HG03571 (cell line): ENCODE measurements at regions not wholly inside any gene's neighbourhood (a gene's known extent, or its start where the extent isn't known, plus 50 kb on each side); places are given as distances from the start of the nearest gene placed in this dataset.
"Not testable (repeated sequence)": the region's sequence is repeated elsewhere in the genome, so short reads cannot be mapped to it uniquely, and the experiment has no call there.

Source experiments
- ATAC-seq: cut with Tn5 transposase; IDR thresholded peaks from one replicate; pipeline ENCODE4 v1.9.1; 2021; ENCODE audit not compliant: unreplicated experiment

DNA sequence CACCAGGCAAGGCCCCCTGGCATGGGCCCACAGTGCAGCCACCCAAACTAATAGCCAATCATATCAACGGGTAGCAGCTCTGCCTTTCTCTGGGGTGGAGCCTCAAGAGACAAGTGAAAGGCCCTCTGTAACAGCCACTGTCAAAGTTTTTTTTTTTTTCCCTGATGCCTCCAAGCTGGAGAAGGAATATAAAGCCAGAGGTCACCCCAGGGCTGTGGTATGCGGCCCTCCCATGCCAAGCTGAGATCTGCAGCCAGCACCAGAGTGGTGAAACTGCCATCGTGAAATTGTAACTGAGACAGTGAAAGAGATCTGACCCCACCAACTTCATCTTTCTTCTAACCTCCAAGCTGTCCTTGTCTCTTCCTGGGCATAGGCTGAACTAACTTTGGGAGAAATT is 407.0 kb downstream of the KLHL4 start:
- ATAC-seq, result no peak

DNA sequence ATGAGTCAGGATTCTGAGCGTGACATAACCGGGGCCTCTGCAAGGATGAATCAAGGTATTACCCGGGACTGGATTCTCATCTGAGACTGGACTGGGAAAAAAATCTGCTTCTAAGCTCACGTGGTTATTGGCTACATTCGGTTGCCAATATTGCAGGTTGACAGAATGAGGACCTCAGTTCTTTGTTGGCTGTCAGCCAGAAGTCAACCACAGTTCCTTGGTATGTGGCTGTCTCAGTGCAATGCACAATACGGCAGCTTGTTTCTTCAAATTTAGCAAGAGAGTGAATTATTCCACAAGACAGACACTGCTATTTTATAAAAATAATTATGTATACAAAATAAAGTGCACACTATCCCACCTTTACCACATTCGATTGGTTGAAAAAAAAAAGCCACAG is 424.2 kb downstream of the KLHL4 start:
- no peak for ATAC-seq

DNA sequence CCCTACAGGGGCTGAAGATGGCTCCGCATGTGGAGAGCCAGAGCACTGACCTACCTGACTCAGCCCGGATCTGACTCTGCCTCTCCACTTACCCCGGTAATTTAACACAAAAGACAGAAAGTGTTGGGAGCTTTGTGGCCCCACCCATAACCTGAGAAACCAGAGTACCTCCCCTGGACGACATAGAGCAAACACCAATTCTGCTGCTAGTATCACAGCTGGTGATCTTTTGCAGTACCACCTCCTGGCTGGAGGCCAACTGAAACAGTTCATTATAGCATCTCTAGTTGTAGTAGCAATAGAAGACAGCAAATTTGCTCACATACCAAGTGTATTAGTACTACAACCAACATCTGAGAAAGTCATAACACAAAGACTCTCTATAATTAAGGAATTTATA is 443.9 kb downstream of the KLHL4 start:
- no peak for ATAC-seq

DNA sequence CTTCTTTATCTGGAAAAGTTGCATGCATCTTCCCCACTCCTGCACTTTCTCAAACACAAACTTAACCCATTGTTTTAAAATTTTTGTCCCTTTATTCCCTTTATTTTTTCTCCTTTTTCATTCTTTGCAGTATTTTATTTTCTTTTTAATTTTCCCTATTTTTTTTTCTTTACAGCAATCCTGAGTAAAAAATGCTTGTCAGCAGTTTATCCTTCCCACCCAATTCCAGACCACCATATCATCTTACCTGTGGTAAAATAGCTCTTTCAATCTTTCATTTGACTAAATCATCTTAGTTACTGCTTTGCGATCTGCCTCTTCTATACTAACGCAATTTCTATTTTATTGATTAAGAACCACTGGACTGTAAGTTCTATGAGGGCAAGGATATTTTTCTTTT is 450.5 kb downstream of the KLHL4 start:
- ATAC-seq, result no peak

DNA sequence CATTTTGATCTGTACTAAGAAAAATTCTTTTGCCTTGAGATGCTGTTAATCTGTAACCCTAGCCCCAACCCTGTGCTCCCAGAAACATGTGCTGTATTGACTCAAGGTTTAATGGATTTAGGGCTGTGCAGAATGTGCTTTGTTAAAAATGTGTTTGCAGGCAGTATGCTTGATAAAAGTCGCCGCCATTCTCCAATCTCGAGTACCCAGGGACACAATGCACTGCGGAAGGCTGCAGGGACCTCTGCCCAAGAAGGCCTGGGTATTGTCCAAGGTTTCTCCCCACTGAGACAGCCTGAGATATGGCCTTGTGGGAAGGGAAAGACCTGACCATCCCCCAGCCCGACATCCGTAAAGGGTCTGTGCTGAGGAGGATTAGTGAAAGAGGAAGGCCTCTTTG is 454.5 kb downstream of the KLHL4 start:
- not testable (repeated sequence) for ATAC-seq

DNA sequence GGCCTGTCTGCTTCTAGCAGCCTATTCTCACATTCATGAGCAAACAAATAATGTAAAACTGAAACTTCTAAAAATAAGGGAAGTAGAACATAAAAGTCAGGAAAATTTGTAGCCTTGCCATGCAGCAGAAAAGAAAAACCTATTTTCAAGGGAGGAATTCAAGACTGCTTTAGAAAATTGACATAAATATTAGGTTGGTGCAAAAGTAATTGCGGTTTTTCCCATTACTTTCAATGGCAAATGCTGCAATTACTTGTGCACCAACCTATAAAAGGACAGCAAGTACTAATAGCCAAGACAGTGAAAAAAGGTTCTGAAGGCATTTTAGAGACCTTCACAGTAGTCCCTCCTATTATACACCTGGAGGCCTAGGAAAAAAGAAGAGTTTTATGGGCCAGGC is 457.8 kb downstream of the KLHL4 start:
- ATAC-seq, result no peak

DNA sequence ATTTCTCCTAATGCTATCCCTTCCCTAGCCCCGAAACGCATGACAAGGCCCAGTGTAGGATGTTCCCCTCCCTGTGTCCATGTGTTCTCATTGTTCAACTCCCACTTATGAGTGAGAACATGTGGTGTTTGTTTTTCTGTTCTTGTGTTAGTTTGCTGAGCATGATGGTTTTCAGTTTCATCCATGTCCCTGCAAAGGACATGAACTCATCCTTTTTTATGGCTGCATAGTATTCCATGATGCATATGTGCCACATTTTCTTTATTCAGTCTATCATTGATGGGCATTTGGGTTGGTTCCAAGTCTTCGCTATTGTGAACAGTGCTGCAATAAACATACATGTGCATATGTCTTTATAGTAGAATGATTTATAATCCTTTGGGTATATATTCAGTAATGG is 490.3 kb downstream of the KLHL4 start:
- ATAC-seq, result not testable (repeated sequence)

DNA sequence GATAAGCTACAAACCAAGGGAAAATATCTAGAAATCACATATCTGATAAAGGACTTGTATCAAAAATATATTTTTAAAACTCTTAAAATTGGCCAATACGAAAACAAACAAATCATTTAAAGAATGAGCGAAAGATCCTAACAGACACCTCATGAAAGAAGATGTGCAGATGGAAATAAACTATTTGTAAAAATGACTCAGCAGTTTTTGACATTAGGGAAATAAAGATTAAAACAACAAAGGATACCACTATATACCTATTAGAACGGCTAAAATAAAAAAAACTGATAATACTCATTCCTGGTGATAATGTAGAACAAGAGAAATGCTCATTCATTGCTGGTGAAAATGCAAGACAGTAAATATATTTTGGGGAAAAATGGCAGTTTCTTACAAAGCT is 506.4 kb downstream of the KLHL4 start:
- no peak for ATAC-seq

DNA sequence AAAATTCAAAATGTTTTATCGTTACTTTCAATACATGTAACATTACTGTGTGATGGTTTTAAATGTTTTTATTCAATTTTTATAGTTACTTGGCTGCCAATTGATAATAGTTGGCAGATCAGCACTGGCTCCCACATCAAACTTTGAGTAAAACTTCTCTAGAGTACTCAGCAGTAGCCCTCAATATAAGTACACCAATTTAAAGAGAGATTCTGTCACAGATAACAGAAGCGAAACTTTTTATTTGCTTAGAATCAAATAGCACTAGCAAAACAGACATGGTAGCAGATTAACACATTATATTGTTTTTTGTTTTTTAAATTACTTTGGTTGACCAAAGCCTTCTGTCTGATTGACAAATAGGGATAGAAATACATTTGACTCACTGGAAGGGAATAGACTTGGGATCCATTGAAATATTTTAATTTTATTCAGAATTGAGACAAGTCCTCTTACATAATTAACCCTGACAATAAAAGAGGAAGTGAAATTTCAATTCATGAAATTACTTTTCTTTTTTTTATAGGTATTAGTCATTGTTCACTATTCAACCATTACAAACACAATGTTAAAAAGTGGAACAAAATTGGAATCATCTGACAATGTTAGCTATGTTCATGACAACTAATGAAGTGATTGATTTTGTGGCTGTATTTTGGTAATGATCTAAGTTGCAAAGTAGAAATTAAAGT is 554.9 kb downstream of the KLHL4 start:
- no peak for ATAC-seq

DNA sequence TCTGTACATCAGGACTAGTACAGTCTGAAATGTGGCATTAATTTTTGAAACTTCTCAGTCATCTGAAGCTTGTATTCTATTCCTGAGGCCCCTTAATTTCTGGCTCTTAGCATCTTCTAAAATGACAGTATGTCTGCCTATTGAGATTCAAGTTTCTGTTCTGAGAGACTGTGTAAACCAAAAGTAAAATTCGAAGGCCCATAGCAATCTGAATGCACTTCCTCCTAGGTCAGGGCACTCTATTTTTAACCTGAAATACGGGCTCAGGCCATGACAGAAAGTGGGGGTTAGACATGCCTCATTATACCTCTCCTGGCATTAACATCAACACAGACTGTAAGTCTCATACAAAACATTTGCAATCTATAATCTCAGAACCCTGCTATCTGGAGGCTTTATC is 584.4 kb downstream of the KLHL4 start:
- ATAC-seq, result no peak

DNA sequence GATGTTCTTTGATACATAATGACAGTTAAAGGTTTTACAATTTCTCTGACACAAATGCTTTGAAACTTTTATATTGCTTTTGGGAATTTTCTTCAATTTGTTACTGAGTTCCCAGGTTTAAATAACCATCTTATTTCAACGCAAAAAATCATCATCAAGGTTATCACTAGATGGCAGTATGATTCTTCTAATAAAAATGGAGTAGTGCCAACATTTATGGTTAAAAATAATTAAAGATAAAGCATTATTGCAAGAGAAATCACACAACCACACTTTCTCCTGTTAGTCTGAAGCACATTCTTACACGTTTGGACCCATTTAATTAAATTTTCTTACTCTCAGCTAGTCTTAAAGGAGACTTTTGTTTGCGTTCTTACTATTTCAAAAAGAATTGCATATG is 611.3 kb upstream of the CPXCR1 start:
- ATAC-seq, result no peak

DNA sequence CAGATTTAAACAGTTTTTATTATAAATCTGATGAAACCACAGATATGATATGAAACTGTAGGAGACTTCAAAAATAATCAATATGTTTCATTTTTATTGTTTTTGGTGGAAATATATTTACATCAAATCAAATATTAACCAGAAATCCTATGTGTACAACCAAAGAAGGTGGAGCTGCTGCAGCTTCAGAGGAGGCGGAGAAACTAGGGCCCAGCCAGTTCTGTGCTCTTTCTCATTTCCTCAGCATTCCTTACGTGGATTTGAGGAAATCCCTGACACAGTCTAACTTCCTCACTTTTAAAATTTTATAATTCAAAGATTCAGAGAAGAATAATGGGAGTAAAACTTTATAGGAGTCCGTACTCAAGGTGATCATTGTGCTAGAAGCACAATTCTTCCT is 610.7 kb upstream of the CPXCR1 start:
- ATAC-seq, result no peak

DNA sequence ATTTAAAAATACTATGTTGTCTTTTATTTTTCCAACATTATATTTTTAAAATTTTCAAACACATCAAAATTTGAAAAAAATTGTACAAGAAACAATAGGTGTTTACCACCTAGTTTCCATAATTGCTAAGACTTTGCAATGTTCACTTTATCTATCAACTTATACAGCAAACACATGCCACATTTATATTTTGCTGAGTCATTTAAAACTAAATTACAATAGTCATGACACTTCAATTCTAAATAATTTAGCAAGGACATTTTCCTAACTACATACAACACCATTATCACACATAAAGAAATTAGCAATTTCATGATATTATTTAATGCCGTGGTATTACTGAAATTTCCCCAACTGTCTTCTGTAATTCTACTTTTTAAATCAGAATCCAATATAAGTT is 600.4 kb upstream of the CPXCR1 start:
- ATAC-seq, result no peak

DNA sequence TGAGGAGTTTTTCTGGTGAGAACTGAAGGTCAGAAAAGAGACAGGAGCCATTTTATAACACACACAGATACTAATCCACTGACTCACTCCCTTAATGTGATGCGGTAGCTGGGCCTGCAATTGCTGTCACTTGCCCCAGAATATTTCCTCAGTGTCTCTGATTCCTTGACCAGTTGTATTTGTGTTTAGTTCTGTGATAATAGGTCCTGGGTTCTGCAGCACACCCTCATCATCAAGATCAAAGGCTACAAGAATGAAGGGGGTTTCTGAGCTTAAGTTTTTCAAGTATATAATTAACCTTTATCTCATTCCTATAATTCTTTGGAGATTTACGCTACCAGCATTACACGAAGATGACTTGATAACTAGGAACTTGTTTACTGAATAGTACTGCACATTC is 576.5 kb upstream of the CPXCR1 start:
- ATAC-seq, result no peak

DNA sequence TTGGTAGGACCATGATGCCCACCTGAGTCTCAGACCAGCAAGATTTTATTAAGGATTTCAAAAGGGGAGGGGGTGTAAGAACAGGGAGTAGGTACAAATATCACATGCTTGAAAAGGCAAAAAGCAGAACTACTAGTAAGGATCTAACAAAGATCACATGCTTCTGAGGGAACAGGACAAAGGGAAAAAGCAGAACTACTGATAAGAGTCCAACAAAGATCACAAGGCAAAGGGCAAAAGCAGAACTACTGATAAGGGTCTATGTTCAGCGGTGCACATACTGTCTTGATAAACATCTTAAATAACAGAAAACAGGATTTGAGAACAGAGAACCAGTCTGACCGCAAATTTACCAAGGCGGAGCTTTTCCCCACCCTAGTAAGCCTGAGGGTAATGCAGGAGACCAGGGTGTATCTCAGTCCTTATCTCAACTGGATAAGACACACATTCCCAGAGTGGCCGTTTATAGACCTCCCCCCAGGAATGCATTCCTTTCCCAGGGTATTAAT is 573.0 kb upstream of the CPXCR1 start:
- ATAC-seq, result not testable (repeated sequence)

DNA sequence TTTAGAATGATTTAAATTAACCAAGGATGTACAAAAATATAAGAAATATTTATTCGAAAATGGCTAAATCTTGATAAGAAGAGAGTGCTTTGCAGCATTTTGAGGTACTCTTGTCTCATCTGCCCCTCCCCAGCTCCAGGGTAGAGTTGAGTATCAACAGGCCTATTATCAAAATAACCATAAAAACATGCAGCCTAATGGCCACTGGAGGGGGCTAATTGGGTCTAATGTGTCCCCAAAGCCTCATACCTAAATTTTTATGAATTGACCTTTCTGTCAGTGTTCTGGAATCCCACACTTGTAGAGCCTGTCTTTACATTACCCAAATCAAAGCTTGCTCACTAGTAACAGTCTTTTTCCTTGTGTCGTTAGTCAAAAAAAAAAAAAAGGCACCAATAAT is 544.9 kb upstream of the CPXCR1 start:
- no peak for ATAC-seq

DNA sequence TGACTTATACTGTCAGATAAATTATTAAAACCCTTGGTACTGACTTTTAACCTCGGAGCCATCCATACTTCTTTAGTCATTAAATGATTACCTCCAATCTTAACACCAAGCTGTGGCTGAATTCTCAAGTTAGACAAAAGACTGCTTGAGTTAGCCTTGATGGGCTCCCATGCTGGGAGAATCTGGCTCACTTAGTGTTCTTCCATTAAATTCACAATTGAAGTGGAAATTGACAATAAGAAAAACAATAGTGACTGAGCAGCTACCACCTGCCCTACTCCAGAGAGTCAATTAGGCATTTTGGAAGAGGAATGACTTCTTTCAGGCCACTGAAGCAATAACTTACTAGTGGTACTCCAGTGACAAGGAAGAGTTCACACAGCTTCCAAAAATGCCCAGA is 503.0 kb upstream of the CPXCR1 start:
- ATAC-seq, result no peak

DNA sequence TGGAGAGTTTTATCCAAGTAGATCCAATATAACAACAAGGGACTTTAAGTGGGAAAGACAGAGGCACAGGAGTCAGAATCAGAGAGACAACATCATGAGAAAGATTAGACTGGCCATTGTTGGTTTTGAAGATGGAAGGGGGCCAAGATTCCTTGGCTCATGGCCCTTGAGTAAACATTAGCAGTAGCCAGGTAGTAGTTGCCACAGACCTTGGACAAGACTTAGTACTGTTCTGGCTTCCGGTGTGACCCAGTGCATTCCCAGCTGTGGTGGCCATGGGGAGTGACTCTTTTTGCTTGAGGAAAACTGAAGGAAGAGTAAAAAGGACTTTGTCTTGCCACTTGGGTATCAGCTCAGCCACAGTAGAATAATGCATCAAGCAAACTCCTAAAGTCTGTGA is 462.2 kb upstream of the CPXCR1 start:
- no peak for ATAC-seq

DNA sequence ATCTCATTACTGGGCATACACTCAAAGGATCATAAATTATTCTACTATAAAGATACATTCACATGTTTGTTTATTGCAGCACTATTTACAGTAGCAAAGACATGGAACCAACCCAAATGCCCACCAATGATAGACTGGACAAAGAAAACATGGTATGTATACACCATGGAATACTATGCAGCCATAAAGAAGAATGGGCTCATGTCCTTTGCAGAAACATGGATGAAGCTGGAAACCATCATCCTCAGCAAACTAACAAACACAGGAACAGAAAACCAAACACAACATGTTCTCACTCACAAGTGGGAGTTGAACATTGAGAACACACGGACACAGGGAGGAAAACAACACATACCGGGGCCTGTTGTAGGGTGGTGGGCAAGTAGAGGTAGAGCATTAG is 433.1 kb upstream of the CPXCR1 start:
- not testable (repeated sequence) for ATAC-seq

DNA sequence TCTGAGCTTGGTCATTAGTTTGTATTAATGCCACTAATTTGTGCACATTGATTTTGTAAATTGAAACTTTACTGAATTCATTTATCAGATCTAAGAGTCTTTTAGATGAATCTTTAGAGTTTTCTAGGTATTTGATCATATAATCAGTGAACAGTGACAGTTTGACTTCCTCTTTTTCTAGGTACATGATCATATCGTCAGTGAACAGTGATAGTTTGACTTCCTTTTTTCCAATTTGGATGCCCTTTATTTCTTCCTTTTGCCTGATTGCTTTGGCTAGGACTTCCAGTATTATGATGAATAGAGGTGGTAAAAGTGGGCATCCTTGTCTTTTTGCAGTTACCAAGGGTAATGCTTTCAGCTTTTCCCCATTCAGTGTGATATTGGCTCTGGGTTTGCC is 421.4 kb upstream of the CPXCR1 start:
- no peak for ATAC-seq

DNA sequence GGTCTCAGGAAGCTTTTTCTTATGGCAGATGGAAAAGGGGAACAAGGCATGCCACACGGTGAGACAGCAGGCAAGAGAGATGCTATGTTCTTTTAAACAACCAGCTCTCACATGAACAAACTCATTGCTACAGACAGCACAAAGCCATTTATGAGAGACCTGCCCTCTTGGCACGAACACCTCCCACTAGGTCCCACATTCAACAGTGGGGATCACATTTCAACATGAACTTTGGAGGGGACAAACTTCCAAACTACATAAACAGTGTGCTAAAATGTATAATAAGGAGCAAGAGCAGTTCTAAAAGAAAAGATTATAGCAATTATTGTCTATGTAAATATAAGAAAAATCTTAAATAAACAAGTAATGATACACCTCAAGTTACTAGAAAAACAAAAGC is 391.8 kb upstream of the CPXCR1 start:
- ATAC-seq, result no peak

DNA sequence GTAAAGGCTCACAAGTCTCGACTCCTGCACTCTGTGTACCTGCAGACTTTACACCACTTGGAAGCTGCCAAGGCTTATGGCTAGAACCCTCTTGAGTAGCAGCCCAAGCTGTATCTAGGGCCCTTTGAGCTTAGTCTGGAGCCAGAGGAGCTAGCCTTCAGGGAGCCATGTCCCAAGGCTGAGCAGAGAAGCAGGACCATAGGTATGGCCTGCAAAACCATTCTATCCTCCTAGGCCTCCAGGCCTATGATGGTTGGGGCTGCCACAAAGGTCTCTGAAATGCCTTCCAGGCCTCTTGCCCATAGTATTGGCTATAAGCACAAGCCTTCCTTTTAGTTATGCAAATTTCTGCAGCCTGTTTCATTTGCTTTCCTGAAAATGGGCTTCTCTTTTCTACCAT is 380.7 kb upstream of the CPXCR1 start:
- ATAC-seq, result no peak

DNA sequence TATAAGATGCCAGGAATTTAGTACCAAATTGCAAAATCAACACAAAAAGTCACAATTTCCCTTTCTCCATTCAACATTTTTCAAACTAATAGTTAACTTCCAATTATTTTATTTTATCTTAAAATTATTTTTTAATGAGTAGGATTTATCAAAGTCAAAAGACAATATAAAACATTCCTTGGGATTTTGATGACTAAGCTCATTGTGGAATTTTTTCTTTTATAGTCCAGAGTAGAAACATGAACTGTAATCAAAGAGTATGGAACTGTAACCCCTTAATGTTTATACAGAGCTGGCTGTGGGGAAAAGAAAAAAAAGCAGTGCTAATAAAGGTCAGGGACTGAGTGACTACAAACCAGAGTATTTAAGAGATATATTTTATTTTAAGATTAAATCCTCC is 368.6 kb upstream of the CPXCR1 start:
- no peak for ATAC-seq
